ENCODE measurements at regions not wholly inside any gene's neighbourhood (a gene's known extent, or its start where the extent isn't known, plus 50 kb on each side); places are given as distances from the start of the nearest gene placed in this dataset.
A peak's percentile ranks its signal among the peaks of the same experiment; 100 is the strongest.

DNA sequence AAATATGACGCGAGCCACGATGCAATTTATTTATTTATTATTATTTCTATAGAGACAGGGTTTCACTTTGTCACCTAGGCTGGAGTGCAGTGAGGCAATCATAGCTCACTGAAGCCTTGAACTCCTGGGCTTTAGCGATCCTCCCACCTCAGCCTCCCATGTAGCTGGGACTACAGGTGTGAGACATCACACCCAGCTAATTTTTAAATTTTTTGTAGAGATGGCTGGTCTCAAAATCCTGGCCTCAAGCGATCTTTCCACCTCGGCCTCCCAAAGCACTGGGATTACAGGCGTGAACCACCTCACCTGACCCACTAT lies 63.6 kb downstream of the IRF2BP2 start:
- no peak for DNase-seq (ENCODE audit: low read depth)
- TF ChIP-seq, protein P1, sequence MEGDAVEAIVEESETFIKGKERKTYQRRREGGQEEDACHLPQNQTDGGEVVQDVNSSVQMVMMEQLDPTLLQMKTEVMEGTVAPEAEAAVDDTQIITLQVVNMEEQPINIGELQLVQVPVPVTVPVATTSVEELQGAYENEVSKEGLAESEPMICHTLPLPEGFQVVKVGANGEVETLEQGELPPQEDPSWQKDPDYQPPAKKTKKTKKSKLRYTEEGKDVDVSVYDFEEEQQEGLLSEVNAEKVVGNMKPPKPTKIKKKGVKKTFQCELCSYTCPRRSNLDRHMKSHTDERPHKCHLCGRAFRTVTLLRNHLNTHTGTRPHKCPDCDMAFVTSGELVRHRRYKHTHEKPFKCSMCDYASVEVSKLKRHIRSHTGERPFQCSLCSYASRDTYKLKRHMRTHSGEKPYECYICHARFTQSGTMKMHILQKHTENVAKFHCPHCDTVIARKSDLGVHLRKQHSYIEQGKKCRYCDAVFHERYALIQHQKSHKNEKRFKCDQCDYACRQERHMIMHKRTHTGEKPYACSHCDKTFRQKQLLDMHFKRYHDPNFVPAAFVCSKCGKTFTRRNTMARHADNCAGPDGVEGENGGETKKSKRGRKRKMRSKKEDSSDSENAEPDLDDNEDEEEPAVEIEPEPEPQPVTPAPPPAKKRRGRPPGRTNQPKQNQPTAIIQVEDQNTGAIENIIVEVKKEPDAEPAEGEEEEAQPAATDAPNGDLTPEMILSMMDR (IDR thresholded peaks at IDR 0.05; ENCODE audit: control insufficient read depth, extremely low read depth, insufficient read depth) = no peak
- H3K4me3 ChIP-seq (ENCODE audit: low read depth, low read length) = no peak overlapping the region

DNA sequence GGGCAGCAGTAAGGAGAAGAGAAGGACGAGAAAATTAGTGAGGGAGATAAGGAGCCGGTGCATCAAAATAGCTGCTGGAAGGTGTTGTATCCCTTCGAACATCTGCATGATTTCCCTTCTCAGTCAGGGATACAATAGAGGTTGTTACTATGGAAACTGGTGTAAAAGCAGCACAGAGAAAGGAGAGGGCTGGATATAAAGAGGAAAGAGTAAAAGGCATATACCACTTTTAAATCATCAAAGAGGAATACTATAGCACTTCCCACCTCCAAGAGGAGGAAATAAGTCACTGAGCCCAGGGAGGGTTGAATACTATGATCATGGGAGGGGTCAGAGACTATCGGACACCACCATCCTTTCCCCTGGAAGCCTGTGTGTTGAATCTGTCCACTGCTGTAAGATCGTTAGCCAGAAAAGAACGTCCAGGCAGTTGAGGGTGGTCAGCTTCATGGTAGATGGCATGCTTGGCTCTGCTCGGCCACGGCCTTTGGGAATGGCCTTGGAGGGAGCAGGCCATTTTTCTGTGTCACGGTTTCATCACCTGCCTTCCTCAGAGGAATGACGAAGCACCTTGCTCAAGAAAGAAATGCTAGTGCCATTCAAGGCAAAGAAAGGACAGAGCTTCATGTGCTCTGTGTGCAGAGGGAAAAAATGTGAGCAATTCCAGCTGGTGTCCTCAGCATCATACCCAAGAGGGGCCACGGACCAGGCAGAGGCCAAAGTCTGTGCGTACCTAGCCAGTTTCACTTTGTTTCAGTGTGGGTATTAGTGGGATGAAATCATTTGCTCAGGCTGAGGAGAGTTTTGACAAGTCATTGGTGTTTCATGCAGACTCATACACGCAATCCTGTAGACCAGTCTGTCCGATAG lies 64.2 kb downstream of the IRF2BP2 start:
- DNase-seq (ENCODE audit: low read depth) = no peak
- peak overlapping the region; percentile 20; the same call in 1 of the 2 replicates for H3K4me3 ChIP-seq (ENCODE audit: low read depth, low read length)
- TF ChIP-seq, protein P1 (IDR thresholded peaks at IDR 0.05; ENCODE audit: control insufficient read depth, extremely low read depth, insufficient read depth) = no peak

DNA sequence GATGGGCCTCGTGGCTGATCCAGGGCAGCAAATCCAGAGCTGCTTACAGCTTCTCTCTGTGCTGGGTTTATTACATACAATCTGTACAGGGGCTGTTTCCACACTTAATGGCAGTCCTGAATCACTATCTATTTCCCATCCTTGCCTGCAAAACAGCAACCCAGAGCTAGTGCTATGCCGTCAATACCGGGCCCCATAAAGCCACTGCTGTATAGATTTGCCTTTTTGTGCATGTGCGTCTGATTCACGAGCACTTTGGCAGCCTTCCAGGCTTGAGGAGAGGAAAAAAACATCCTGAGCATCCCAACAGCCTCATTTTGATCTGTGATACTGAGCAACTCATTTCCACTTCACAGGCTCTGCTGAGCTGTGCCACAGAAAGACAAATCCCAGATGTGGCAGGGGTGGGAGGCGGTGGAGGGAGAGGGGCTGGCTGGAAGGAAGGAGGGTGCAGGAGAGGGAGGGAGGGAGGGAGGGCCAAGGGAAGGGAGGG lies 65.2 kb upstream of the TARBP1 start:
- peak; percentile 71 for DNase-seq (ENCODE audit: low read depth)

DNA sequence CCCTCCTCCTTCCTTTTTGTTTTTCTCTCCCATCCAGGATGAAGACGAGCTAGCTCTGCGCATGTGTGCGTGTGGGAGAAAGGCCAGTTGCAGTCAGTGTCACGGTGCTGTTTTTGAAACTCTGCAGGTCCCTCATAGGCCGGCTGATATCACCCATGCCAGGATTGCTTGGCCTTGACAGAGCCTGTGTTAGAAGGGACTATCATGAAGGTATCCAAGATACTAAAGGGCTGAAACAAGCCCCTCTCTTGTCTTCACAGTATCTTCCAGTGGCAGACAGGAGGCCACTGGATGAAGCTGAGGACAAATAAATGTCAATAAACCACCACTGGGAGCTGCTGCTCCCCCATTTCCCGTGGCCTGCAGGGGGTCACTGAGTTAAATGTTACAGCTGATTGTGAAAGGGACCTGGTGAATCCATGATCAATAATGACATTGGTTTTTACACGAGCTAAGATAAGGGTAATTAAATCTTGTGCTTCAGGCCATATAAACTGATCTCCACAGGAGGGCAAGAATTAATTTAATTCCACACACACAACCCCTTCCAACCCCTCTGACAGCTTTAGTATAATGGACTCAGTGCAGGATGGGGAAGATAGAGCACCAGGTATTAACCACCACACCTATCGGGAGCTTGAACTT lies 64.6 kb upstream of the TARBP1 start:
- H3K4me3 ChIP-seq (ENCODE audit: low read depth, low read length) = no peak overlapping the region
- TF ChIP-seq, protein P1 (IDR thresholded peaks at IDR 0.05; ENCODE audit: control insufficient read depth, extremely low read depth, insufficient read depth) = no peak
- DNase-seq (ENCODE audit: low read depth) = no peak

More for the DNA sequence above, 65.2 kb upstream of the TARBP1 start:
- TF ChIP-seq, protein P1 (IDR thresholded peaks at IDR 0.05; ENCODE audit: control insufficient read depth, extremely low read depth, insufficient read depth) = no peak
- no peak overlapping the region for H3K4me3 ChIP-seq (ENCODE audit: low read depth, low read length)

DNA sequence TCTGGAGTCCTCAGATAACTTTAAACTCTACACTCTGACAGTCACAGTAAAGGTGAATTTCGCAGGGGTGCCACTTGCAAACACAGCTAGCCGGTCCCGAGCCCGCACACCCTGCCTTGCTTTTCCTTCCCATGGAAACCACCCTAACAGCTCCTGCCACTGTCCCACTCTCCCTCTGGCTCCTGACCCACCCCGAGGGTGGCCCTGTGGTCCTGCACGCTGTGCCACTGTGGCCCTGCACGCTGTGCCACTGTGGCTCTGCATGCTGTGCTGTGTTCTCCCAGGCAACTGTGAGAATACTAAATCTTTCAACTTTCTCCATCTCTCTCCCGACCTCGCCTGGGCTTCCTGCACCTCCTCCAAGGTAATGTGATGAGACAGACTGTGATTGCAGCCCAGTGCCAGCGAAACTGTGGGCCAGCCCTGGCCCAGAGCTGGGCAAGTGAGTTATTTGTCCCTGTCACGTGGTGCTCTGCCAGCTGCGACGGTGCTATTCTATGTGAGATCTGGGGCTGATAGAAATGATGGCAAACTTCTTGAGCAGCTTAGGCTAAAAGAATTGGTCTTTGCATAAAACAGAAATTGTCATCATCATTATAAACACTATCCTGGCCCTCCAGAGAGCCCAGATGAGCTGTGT lies 63.4 kb upstream of the TARBP1 start:
- H3K4me3 ChIP-seq (ENCODE audit: low read depth, low read length) = no peak overlapping the region
- DNase-seq (ENCODE audit: low read depth) = peak; percentile 72
- TF ChIP-seq, protein P1 (IDR thresholded peaks at IDR 0.05; ENCODE audit: control insufficient read depth, extremely low read depth, insufficient read depth) = no peak

DNA sequence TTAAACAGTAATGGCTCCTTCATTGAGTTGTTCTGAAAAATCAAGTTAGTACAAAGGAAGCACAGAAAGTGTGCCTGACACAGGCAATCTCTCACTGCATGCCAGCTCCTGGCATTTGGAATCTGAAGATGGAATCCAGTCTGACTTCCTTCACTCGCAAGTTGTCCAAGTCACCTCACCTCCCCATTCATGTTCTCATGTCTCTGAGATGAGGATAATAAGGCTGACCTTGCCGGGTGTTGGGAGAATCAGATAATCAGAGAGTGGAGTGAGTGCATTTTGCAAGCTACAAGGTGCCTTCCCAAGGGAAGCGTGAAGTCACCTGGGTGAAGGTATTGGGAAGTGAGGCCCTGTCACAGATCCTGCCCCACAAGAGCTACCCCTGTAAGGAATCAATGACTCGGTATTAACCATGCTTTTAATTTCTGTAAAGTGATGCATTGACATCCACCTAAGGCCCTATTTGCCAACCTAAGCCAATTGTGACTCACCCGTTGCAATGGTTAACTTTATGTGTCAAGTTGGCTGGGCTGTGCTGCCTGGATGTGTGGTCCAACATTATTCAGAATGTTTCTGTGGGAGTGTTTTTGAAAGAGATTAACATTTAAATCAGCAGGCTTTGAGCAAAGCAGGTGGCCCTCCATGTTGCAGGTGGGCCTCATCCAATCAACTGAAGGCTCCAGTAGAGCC lies 62.5 kb upstream of the TARBP1 start:
- H3K4me3 ChIP-seq (ENCODE audit: low read depth, low read length) = no peak overlapping the region
- TF ChIP-seq, protein P1 (IDR thresholded peaks at IDR 0.05; ENCODE audit: control insufficient read depth, extremely low read depth, insufficient read depth) = no peak
- DNase-seq (ENCODE audit: low read depth) = no peak

All from LNCaP clone FGC (cell line).